ENCODE measurements at regions not wholly inside any gene's neighbourhood (a gene's known extent, or its start where the extent isn't known, plus 50 kb on each side); places are given as distances from the start of the nearest gene placed in this dataset.
"Not testable (repeated sequence)": the region's sequence is repeated elsewhere in the genome, so short reads cannot be mapped to it uniquely, and the experiment has no call there.

- DNase-seq, result no peak
These were observed 300.7 kb downstream of the TENT5A start for GRCh38 chr6:81451787-81452186.

- DNase-seq, result no peak
These were observed 302.3 kb downstream of the TENT5A start for GRCh38 chr6:81450180-81450579.

GRCh38 chr6:81446509-81446908 lies 306.0 kb downstream of the TENT5A start:
- no peak for DNase-seq

GRCh38 chr6:81439417-81439816 lies 313.1 kb downstream of the TENT5A start:
- no peak for DNase-seq

- DNase-seq, result no peak
These were observed 315.5 kb downstream of the TENT5A start for GRCh38 chr6:81436990-81437389.

GRCh38 chr6:81413306-81413705 lies 339.2 kb downstream of the TENT5A start:
- no peak for DNase-seq

- no peak for DNase-seq
These were observed 350.4 kb downstream of the TENT5A start for GRCh38 chr6:81401970-81402690.

GRCh38 chr6:81396916-81397315 lies 355.6 kb downstream of the TENT5A start:
- DNase-seq, result no peak

GRCh38 chr6:81387163-81387562 lies 365.3 kb downstream of the TENT5A start:
- no peak for DNase-seq

- DNase-seq, result no peak
These were observed 367.6 kb downstream of the TENT5A start for GRCh38 chr6:81384921-81385320.

GRCh38 chr6:81383472-81383871 lies 369.0 kb downstream of the TENT5A start:
- DNase-seq, result no peak

- no peak for DNase-seq
These were observed 369.6 kb downstream of the TENT5A start for GRCh38 chr6:81382852-81383251.

- DNase-seq, result no peak
These were observed 371.0 kb downstream of the TENT5A start for GRCh38 chr6:81381382-81381916.

GRCh38 chr6:81380718-81381338 lies 371.7 kb downstream of the TENT5A start:
- DNase-seq, result no peak

GRCh38 chr6:81376745-81377144 lies 375.7 kb downstream of the TENT5A start:
- no peak for DNase-seq

- no peak for DNase-seq
These were observed 379.1 kb downstream of the TENT5A start for GRCh38 chr6:81373414-81373813.

GRCh38 chr6:81371930-81372329 lies 380.6 kb downstream of the TENT5A start:
- DNase-seq, result no peak

GRCh38 chr6:81366972-81367371 lies 385.5 kb downstream of the TENT5A start:
- no peak for DNase-seq

- DNase-seq, result no peak
These were observed 390.2 kb downstream of the TENT5A start for GRCh38 chr6:81362246-81362645.

- DNase-seq, result no peak
These were observed 399.2 kb downstream of the TENT5A start for GRCh38 chr6:81353262-81353661.

- not testable (repeated sequence) for DNase-seq
These were observed 408.5 kb downstream of the TENT5A start for GRCh38 chr6:81344026-81344425.

GRCh38 chr6:81340946-81341345 lies 411.5 kb downstream of the TENT5A start:
- DNase-seq, result no peak

- DNase-seq, result no peak
These were observed 421.0 kb downstream of the TENT5A start for GRCh38 chr6:81331526-81331925.

- no peak for DNase-seq
These were observed 423.8 kb downstream of the TENT5A start for GRCh38 chr6:81328700-81329099.
